Caki2 (cell line): ENCODE measurements at regions not wholly inside any gene's neighbourhood (a gene's known extent, or its start where the extent isn't known, plus 50 kb on each side); places are given as distances from the start of the nearest gene placed in this dataset.
"Not testable (repeated sequence)": the region's sequence is repeated elsewhere in the genome, so short reads cannot be mapped to it uniquely, and the experiment has no call there.

ENCODE experiments used
- DNase-seq: peaks from one replicate; pipeline ENCODE4 v3.0.0-alpha.2; 2015; ENCODE audit warnings: low read depth
- in situ Hi-C: cut with HindIII; loops from 2 replicates; pipeline ENCODE4 v1.10.0; 2016; ENCODE audit warnings: low sequenced_read_pairs, low pct_unique_long_range_greater_than_20kb, mixed read lengths

DNA sequence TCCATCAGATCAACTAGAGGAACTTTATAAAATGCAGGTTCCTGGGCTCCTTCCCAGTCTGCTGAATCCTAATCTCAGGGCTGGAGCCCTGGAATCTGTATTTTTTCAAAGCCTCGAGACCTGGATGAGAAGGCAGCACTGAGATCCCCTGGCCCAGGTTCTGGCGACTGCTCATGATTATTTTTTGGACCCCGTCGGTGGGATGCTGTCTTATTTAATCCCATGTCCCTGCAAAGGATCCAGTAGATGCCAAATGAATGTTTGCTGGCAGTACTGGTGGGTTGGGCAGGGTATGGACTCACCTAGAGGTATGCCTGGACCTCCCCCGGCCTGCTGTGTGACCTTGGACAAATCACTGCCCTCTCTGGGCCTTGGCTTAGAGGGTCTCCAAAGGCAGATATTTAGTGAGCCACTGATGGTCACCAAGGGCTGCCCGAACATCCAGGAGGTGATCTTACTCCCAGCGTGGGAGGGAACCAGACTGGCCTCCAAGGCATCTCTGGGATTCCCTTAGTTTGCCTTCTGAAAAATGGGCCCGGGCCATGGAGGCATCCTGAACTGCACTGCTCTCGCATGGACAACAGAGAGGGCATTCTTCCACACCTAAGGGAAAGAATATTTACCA lies 91.6 kb upstream of the RUNX3 start:
- DNase-seq = no peak
- in situ Hi-C loops = no loop called here

DNA sequence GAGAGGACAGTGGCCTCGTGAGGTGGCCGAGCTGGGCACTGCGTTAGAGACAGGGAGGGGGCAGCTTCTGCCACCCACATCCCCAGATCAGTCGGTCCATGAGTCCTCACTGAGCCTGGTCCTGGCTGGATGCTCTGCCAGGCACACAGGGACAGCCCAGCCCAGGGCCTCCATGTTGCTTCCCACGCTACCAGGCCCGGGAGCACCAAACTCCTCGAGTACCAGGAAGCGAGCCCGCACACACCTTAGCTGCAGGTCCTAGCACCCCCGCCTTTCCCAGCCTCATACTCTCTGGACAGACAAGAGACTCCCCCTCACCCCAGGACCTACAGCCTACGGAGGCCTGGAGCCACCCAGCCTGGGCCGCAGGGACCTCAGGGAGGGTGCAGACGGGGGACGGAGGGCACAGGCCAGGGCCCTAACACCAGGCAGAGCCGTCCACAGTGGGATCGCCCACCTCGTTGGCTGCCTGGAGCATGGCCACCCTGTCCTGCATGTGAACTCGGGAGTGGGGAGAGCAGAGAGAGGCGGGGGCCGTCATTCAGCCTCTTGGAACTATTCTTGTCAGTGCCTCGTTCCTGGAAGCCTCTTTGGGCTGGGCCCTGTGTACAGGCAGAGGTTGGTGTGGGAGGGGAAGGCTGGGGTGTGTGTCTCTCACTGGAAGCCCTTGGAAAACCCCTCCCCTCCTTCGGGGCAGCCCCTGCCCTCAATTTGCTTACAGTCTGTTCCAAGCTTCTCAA lies 90.9 kb upstream of the RUNX3 start:
- in situ Hi-C loops = no loop called here
- DNase-seq = no peak

DNA sequence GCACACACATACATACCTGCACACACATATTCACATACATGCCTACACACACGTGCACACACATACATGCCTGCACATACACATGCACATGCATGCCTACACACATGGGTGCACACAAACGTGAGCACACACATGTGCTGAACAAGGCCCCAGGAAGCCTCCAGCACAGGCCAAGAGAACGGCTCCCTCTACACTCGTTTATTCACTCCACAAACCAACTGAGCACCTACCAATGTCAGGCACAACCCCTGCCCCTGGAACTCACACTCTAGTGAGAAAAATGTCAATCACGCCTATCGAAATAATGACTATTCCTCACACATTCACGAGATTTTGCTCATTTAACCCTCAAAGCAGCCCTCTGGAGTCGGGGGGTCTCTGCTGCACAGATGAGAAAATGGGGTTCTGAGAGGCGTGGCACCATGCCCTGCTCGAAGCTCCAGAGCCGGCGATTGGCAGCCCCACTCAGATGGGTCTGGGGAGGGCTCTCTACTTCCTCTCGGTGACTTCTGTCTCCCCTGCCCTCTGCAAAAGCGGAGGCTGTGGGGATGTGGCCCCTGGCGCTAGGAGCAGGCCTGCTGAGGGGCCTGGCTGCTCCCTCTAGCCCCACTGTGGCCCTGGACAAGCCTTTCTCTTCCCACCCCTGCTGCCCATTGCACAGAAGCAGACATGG lies 90.2 kb upstream of the RUNX3 start:
- in situ Hi-C loops = no loop called here
- no peak for DNase-seq

DNA sequence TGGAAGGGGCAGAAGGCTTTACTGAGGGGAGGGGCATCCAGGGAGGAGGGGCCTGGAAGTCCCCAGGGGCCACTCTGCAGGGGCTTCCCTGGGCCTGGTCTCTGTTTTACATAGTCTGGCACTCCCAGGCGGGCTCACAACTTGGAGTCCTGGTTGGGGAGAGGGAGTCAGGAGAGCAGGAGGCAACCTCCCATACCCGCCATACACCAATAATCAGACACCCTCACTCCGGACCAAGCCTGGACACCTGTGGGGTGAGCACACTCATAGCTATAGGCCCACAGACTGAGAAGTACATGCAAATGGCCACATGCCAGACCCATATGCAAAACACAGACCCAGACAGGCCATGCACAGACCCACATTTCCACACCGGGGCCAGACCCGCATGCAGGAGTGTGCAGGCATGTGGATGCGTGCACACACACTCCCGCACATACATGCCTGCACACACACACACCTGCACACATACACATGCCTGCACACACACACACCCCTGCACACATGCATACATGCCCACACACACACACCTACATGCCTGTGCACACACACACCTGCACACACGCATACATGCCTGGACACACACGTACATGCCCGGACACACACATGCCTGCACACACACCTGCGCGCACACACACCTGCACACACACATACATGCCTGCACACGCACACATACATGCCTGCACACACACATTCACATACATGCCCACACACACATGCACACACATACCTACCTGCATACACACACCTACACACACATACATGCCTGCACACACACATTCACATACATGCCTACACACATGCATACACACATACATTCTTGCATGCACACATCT lies 89.5 kb upstream of the RUNX3 start:
- in situ Hi-C loops = no loop called here
- DNase-seq = no peak

DNA sequence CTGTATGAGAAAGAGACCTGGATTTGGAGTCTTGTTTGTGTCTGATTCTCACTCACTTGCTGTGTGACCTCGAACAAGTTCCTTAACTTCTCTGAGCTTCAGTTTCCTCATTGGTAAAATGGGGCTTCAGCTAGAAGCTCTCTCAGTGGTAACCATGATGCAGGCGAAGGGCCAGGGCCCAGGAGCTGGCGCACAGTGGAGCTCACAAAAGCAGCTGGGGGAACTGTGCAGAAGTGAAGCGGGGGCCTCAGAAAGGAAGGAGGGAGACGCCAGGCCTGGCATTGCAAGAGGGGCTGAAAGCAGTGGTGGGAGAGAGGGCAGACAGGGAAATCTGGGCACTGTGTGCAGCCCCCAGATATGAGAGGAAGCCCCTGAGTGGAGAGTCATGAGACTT lies 88.9 kb upstream of the RUNX3 start:
- in situ Hi-C loops = no loop called here
- no peak for DNase-seq

DNA sequence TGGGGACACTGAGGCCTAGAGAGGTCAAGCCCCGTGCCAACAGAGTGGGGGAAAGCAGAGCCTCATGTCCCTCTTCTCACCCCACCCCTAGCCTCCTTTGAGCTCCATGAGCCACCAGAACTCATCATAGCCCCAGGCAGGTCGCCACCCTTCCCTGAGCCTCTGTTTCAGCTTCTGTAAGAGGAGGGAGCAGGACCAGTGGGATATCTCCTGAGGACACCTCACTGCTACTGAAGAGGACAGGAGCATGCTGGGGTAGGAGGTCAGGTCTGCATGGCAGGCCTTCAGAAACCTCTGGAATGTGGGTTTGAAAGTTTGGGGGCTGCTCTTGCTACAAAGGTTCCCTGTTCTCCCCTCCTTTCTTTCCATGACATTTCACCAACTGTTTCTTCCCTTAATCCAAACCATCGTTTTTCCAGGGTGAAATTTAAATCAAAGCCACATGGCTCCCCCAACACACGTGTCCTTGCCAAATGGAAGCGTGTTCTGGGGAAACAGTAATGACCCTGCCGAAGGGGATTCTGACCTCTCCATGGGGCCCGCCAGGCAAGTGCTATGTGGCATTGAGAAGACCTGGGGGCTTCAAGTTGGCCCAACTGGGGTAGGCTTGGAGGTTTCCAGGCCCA lies 88.1 kb upstream of the RUNX3 start:
- in situ Hi-C loops = no loop called here
- no peak for DNase-seq

DNA sequence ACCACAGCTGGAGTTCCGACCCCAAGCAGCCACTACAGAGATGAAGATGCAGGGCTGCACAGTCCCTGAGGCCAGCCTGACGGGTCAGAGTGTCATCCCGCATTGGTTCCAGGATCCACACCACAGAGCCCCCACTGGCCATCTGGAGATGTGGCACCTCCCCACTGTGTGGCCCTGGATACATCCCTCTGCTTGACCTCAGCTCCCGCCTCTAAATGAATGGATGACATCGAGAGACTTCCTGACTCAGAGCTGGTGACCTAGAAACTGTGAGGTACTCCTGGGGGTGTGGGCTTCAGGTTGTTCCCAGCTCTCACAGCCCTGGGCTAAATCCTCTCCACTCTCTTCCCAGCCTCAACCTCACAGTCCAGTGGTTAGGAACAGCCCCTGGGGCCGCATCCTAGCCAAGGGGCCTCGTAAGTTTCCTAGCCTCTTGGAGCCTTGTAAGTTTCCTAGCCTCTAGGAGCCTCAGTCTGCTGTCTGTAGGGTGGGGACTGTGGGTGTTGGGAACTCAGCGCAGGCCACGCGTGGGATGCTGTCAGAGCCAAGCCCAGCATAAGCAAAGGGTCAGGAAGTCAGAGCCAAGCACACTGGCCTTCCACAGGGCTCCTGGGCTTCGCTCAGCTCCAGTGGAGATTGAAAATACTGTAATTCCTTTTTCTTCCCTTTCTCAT lies 87.5 kb upstream of the RUNX3 start:
- no peak for DNase-seq
- in situ Hi-C loops = no loop called here

DNA sequence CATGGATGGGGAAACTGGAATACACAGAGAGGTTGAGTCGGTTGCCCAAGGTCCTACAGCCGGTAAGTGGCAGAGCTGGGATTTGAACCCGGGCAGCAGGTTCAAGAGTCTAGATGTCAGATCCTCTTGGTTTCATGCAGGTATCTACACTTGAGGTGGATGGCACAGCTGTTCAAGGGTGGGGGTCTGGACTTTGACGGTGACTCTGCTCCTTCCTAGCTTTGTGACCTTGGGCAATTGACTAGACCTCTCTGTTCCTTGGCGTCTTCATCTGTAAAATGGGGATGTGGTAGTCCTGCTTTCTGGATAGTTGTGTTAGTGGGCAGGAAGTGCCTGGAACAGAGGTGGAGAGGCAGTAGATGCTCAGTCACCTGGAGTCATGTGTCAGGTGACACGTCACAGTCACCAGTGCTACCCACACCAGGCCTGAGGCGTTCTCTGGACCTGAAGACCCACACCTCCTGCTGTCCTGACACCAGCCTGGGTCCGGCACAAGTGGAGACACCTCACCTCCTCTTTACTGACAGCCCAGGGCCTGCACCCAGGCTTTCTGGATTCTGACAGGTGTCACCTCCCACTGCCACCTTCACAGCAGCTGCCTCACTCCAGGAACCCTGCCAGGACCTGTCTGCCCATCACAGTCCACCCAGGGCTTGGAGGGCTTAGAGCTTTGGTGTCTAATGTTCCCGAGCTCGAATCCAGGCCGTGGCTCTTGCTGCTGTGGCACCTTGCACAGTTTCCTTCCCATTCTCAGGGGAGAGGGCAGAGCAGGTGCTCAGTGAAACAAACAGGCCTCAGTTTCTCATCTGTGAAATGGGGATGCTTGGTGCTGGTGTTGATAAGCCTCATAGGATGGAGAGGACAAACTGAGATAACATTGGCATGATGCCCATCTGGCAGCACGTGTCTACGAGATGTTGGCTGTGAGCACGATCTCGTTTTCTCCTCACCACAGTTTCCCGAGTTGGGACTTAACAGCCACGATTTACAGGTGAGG lies 83.2 kb upstream of the RUNX3 start:
- no peak for DNase-seq
- in situ Hi-C loops = no loop called here

DNA sequence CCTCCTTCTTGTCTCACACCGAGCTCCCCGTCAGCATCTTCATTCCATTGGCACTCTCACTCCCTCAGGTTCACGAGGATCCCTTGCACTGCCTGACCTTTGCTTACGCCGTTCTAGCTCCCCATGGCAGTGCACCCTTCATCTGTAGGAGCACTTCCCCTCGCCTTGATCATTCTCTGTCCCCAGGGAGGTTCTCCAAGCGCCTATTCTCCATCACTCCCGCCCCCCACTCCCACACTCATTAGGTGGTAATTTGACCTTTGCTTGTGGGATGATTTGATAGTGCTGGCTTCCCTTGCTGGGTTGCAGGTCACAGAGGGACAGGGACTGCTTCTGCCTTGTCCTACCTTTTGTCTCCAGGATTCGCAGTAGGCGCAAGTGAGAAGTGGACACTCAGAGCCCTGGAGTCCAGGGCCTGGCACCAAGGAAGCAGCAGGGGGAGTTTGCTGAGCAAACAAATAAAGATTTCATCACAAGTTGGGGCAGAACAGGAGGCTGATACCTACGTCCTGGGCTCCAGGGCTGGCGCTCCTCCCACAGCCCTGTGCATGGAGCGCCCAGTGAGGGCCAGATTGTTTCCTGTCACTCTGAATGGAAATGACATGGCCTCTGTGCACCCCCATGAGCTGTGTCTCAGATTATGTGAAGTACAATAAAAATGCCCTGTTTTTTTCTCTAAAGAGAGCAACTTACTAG lies 82.0 kb upstream of the RUNX3 start:
- DNase-seq = no peak
- in situ Hi-C loops = no loop called here

DNA sequence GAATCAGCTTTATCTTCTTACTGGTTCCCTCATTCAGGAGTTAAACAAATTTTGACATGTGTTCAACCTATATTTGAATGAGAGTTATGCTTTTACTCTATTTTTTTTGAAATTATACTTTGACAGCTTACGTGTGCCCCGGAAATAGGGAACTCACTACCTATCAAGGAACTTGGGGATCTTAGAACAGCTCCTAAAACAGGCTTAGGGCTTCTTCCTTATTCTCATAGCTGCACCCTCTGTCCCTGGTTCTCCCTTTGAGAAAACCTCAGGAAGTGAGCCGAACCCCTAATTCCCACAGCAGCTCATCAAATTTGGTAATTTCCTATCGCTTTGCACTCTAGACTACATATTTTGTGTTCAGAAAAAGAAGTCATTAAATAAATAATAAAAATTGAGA lies 81.2 kb upstream of the RUNX3 start:
- DNase-seq = no peak
- in situ Hi-C loops = no loop called here

DNA sequence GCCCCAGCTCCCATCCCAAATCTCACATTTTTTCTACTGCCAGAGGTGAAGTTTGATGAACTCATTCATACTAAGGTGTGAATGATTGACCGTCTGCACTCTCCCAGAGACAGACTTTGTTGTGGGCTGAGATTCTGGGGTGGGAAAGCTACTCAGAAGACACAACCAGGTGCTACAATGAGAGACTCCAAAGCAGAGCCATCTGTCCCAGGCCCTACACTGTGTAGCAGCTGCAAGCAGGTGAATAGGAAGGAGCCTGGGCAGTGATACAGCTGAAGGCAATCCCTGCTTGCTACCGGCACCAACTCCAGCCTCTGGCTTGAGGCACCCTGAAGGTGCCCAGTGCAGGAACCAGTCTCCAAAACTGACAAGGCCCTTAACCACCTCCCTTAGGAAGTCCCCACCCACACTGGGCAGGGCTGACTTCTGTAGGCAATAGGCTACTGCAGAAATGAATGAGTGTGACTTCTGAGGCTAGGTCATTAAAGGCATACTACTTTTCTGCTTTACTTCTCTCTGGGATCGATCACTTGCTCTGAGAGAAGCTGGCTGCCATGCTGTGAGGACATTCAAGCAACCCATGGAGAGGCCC lies 79.7 kb upstream of the RUNX3 start:
- in situ Hi-C loops = no loop called here
- DNase-seq = no peak

DNA sequence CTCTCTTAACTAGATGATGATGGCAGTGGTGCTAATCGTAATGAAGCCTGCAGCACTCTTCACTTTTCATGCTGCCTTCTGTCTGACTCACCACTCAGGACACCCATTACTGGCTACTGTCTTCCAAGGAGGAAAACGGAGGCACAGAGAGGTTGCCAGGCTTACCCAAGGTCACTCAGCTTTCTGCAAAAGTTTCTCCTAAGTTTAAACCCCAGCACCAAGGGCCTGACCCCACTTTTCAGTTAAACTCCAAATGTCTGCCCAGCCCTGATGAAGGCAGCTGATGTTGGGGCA lies 78.1 kb upstream of the RUNX3 start:
- in situ Hi-C loops = no loop called here
- no peak for DNase-seq

DNA sequence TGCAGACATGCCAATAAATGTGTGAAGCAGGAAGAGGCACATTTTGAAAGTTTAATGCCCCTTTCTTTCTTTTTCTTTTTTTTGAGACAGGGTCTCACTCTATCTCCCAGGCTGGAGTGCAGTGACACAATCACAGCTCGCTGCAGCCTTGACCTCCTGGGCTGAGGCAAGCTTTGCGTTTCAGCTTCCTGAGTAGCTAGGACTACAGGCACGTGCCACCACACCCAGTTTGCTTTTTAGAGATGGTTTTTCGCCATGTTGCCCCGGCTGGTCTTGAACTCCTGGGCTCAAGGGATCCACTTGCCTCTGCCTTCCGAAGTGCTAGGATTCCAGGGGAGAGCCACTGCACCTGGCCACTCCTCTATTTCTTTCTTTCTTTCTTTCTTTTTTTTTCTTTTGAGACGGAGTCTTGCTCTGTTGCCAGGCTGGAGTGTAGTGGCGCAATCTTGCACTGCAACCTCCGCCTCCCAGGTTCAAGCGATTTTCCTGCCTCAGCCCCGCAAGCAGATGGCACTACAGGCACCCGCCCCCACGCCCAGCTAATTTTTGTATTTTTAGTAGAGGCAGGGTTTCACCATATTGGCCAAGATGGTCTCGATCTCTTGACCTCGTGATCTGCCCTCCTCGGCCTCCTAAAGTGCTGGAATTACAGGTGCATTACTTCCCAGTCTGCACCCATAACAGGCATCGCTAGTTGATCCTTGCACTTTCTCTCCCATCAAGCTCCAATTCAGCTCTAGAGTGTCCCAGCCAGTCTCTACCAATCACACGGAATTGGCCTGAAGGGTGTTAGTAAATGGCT lies 77.5 kb upstream of the RUNX3 start:
- in situ Hi-C loops, DNase-seq: not testable (repeated sequence)

DNA sequence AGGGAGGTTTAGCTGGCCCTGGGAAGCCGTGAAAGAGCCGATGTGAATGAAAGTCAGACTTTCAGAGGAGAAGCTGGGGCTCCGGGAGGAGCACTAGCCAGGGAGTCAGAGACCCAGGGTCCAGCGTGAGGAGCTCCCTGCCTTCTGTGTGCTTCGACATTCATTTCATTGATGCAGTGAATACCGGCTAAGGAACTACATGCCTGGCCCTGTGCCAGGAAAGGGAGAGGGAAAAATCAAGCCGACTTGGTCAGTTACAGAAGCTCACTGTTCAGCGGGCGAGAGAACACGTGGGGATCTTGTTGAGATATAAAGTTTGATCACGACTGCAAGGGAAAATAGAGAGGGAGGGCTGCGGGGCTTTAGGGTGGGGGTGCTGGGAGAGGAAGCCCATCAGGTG lies 76.7 kb upstream of the RUNX3 start:
- no peak for DNase-seq
- in situ Hi-C loops = no loop called here

DNA sequence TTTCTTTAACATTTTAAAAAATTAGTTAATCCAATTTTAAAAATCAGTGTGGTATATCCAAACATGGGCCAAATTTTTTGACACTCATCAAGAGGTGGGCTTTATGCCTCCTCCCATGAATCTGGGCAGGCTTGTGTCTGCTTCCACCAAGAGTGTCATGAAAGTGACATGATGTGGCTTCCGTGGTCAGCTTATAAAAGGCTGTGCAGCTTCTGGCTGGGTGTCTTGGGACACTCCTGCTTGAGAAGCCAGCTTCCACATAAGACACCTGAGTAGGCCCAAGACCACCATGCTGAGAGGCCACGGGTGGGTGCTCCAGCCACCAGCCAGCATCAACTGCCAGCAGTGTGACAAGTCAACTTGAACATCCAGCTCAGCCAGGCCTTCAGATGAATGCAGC lies 74.3 kb upstream of the RUNX3 start:
- in situ Hi-C loops = no loop called here
- DNase-seq = no peak
